ENCODE measurements at regions not wholly inside any gene's neighbourhood (a gene's known extent, or its start where the extent isn't known, plus 50 kb on each side); places are given as distances from the start of the nearest gene placed in this dataset.

DNA sequence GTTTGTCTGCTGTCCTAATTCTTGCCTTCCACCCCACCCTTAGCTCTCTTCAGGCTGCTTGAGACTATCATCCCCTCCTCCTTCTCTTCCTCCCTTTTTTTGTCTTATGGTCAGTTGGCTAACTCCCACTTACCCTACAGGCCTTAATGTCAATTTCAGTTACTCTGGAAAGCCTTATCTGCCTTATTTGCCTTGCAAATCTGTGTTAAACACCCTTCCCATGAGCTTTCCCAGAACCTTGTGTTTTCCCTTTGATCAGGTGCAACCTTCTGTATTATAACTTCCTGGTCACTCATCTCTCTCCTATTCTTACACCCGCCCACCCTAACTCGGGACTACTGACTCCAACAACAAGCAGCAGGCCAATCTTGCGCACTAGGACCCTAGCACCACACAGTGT lies 74.8 kb downstream of the COX18 start:
- TF ChIP-seq JUND (IDR thresholded peaks at IDR 0.05) (no peak), CTCF (IDR thresholded peaks at IDR 0.05; ENCODE audit: low read depth, low read length, missing input control) (no peak), TAF1 (conservative IDR thresholded peaks at IDR 0.05) (no peak), YY1 (IDR thresholded peaks at IDR 0.05) (no peak)
- DNase-seq (ENCODE audit: low spot score), result no peak
- WGBS, result 86% methylated on average over 3 of the region's 3 CpGs

GRCh38 chr4:72993876-72994275 lies 75.6 kb downstream of the COX18 start:
- Histone ChIP-seq H3K36me3 (ENCODE audit: control insufficient read depth in 4 of 4, insufficient read depth in 3 of 4, low read depth in 1 of 4, low read length in 3 of 4) (no peaks in the 10 kb centered on the region), H3K27me3 (ENCODE audit: control insufficient read depth in 4 of 4, insufficient read depth in 4 of 4, low read length in 3 of 4) (no peaks in the 10 kb centered on the region), H3K9me3 (ENCODE audit: control insufficient read depth in 4 of 4, low read length in 3 of 4) (no peaks in the 10 kb centered on the region), H3K27ac (ENCODE audit: low read depth in 1 of 2, low read length in 2 of 2) (no peak overlapping the region), H3K9ac (ENCODE audit: low read depth in 1 of 2, low read length in 2 of 2) (no peak overlapping the region), H3K4me1 (ENCODE audit: control insufficient read depth in 4 of 4, insufficient read depth in 4 of 4, low read length in 3 of 4) (no peaks in the 10 kb centered on the region), H3K4me3 (ENCODE audit: low read depth in 1 of 3, low read length in 3 of 3) (no peak overlapping the region)
- DNase-seq (ENCODE audit: low spot score), result no peak
- no peak for TF ChIP-seq JUND (IDR thresholded peaks at IDR 0.05)
- no peak for TF ChIP-seq NR2F2 (IDR thresholded peaks at IDR 0.05)
- no peak for TF ChIP-seq TAF1 (conservative IDR thresholded peaks at IDR 0.05)
- no peak for TF ChIP-seq HNF4G (IDR thresholded peaks at IDR 0.05)
- no peak for TF ChIP-seq CTCF (IDR thresholded peaks at IDR 0.05; ENCODE audit: low read depth, low read length, missing input control)
- TF ChIP-seq RAD21 (IDR thresholded peaks at IDR 0.05), result no peak
- no peak for TF ChIP-seq YY1 (IDR thresholded peaks at IDR 0.05)
- no peak for TF ChIP-seq REST (IDR thresholded peaks at IDR 0.05)
- no peak for TF ChIP-seq MAX (IDR thresholded peaks at IDR 0.05)
- no peak for TF ChIP-seq EGR1 (IDR thresholded peaks at IDR 0.05; ENCODE audit: low read depth in 2 of 2)
- TF ChIP-seq, protein P1, sequence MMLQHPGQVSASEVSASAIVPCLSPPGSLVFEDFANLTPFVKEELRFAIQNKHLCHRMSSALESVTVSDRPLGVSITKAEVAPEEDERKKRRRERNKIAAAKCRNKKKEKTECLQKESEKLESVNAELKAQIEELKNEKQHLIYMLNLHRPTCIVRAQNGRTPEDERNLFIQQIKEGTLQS (IDR thresholded peaks at IDR 0.05), result no peak
- TF ChIP-seq FOXA1 (IDR thresholded peaks at IDR 0.05), result no peak
- TF ChIP-seq ZBTB33 (IDR thresholded peaks at IDR 0.05), result no peak
- no peak for TF ChIP-seq HNF4A (conservative IDR thresholded peaks at IDR 0.05)
- no peak for TF ChIP-seq FOXA2 (IDR thresholded peaks at IDR 0.05)
- no peak for TF ChIP-seq RXRA (IDR thresholded peaks at IDR 0.05)
- no peak for TF ChIP-seq SP1 (IDR thresholded peaks at IDR 0.05)

More for the DNA sequence above, 74.8 kb downstream of the COX18 start:
- Histone ChIP-seq H3K4me3 (ENCODE audit: low read depth in 1 of 3, low read length in 3 of 3) (no peak overlapping the region), H3K36me3 (ENCODE audit: control insufficient read depth in 4 of 4, insufficient read depth in 3 of 4, low read depth in 1 of 4, low read length in 3 of 4) (no peaks in the 10 kb centered on the region), H3K4me1 (ENCODE audit: control insufficient read depth in 4 of 4, insufficient read depth in 4 of 4, low read length in 3 of 4) (no peaks in the 10 kb centered on the region), H3K27me3 (ENCODE audit: control insufficient read depth in 4 of 4, insufficient read depth in 4 of 4, low read length in 3 of 4) (no peaks in the 10 kb centered on the region), H3K9ac (ENCODE audit: low read depth in 1 of 2, low read length in 2 of 2) (no peak overlapping the region), H3K27ac (ENCODE audit: low read depth in 1 of 2, low read length in 2 of 2) (no peak overlapping the region), H3K9me3 (ENCODE audit: control insufficient read depth in 4 of 4, low read length in 3 of 4) (no peaks in the 10 kb centered on the region)
